ENCODE measurements at regions not wholly inside any gene's neighbourhood (a gene's known extent, or its start where the extent isn't known, plus 50 kb on each side); places are given as distances from the start of the nearest gene placed in this dataset.

GRCh38 chr2:107112561-107112960 is 226.6 kb upstream of the ST6GAL2 start:
- TF ChIP-seq CTCF (IDR thresholded peaks at IDR 0.05) (no peak), POLR2A (IDR thresholded peaks at IDR 0.05) (no peak)
